AG09319 (cell line): ENCODE measurements at regions not wholly inside any gene's neighbourhood (a gene's known extent, or its start where the extent isn't known, plus 50 kb on each side); places are given as distances from the start of the nearest gene placed in this dataset.

Source experiments
- DNase-seq: peaks from one replicate; pipeline ENCODE4 v3.0.0-alpha.2; 2010; ENCODE audit warnings: low read depth; ENCODE audit errors: extremely low read depth
- TF ChIP-seq, protein P1 (sequence below): IDR thresholded peaks from 2 replicates; pipeline ENCODE4 v1.5.1; 2011; ENCODE audit warnings: low read depth, mild to moderate bottlenecking, inconsistent platforms, low read length, moderate library complexity

DNA sequence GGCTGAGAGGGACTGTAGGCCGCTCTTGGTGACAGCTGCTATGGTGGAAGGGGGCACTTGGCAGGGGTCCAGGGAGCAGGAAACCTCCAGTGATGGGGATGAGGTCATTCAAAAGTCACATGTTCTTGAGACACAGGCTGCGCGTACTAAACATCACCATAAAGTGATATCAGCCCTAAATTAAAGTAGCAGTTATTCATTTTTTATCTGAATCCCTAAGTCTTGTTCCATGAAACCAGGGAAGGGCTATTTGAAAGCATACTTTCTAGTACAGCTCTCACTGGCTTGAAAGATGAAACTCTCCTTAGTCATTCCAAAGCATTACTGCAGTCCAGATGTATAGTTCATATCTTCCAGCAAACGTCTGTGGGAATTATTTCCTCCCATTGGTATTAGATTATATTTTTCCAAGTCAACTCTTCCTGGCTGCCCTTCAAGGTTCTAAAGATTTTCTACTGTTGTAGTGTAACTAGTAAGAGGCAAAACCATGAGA is 373.1 kb downstream of the CD109 start:
- DNase-seq = no peak
- TF ChIP-seq, protein P1, sequence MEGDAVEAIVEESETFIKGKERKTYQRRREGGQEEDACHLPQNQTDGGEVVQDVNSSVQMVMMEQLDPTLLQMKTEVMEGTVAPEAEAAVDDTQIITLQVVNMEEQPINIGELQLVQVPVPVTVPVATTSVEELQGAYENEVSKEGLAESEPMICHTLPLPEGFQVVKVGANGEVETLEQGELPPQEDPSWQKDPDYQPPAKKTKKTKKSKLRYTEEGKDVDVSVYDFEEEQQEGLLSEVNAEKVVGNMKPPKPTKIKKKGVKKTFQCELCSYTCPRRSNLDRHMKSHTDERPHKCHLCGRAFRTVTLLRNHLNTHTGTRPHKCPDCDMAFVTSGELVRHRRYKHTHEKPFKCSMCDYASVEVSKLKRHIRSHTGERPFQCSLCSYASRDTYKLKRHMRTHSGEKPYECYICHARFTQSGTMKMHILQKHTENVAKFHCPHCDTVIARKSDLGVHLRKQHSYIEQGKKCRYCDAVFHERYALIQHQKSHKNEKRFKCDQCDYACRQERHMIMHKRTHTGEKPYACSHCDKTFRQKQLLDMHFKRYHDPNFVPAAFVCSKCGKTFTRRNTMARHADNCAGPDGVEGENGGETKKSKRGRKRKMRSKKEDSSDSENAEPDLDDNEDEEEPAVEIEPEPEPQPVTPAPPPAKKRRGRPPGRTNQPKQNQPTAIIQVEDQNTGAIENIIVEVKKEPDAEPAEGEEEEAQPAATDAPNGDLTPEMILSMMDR = no peak

DNA sequence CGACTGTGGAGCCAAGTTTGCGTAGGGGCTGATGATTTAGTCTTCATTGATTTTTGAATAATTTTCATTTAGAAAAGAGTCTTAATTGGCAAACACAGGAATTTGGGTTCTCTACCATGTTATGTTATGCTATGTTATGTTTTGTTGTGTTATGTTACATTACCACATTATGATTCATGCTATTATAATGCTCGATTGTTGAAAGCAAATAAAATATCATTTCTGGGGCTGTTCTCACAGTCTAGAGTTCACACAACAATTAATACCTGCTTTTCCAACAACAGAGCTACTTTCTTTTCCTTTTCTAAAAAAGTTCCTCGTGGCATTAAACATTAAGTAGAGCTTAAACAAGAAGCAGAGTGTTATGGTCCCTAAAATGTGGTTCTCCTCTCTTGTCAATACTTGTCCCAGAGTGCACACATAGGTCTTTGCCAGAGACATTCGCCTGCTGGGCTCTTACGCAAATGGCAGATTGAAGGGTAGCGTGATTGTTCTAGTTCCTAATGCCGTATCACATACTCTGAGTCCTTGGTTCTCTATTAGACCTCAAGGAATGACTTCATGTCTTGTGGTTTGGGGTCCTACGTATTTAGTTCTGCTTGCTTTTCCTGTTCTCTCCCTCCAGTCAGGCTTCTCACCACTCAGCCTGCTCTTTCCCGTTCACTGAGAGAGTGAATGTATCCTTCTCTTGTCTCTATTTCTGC is 370.3 kb downstream of the CD109 start:
- DNase-seq = no peak

DNA sequence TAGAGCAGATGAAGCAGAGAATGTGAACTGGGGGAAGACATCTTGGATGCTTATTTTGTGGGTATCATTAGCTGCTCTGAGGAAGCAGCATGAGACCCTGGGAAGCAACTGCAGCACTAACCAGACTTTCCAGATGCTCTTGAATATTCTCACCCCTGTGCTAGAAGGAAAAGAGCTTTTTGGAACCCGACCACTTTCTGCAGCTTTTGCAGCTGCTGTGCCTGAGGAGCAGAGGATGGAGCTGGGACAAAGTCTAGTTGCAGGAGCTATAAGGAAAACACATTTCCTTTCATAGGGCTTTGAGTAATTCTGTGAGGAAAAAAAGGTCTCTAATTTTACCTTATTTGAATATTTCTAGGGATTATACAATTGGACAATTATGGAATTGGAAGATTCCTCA is 369.7 kb downstream of the CD109 start:
- no peak for DNase-seq
- TF ChIP-seq, protein P1 = no peak

More for the DNA sequence above, 370.3 kb downstream of the CD109 start:
- TF ChIP-seq, protein P1 = no peak

DNA sequence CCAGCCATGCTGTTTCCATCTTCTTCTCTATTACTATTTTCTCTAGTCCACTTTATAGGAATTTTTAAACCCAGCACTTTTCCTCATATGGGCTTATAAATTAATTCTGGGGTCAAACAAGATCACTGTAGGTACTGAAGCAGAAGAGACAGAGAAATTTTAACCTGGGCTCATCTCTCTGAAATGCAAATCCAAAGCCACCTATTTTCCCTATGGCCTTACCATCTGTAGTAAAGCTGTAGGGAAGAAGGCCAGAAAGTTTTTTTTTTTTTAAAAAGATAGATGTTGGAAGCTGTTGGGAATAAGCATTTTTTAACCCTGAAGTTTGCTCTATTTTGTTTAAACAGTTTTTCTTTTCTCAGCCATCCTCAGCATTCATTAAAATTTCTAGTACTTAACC is 367.4 kb downstream of the CD109 start:
- no peak for DNase-seq
- TF ChIP-seq, protein P1 = no peak

DNA sequence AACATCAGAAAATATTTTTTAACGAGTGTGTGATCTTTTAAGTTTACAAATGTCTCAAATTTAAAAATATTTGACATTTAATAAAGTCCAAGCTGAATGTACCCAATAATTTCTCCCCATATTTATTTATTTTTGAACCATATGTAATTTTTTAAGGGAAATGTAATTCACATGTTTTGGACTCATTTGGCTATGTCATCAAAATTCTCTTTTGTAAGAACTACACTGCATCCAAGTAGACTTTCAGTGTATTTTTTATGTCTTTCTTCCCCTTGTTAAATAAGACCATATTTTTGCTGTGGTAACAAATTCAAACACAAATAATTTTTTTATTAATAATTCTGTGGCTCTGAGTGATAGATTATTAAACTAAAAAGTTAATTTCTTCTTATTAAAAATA is 365.2 kb downstream of the CD109 start:
- TF ChIP-seq, protein P1 = no peak
- no peak for DNase-seq

DNA sequence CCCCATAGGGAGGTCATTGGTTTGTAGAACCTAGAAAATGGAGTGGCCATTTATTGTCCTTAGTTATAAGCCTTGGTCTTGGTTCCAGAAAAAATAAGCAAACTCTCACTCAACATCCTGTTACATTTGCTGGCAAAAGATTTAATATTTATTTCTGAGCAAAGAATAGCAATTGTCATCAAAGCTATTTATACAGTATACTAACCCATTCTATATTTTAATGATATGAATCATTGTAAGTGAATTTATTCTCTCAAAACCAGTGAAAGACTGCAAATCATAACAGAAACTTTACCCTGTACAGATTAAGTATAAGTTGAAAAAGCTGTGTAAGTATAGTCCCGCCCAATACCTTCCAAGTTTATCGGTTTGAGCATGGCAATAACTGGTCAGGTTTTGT is 364.4 kb downstream of the CD109 start:
- no peak for DNase-seq
- TF ChIP-seq, protein P1 = no peak

DNA sequence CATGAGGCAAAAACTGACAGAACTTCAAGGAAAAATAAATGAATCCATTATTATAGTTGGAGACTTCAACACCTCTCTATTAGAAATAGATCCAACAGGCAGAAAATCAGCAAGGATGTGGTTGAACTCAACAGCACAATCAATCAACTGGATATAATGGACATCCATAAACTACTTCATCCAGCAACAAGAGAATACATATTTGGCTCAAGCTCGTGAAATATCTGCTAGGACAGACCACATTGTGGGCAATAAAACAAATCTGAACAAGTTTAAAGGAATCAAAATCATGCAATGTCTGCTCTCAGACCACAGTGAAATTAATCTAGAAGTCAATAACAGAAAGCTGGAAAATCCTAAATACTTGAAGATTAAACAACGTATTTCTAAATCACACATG is 362.6 kb downstream of the CD109 start:
- no peak for DNase-seq
- TF ChIP-seq, protein P1 = no peak
